Renal cortical epithelial cell (primary cell): ENCODE measurements at regions not wholly inside any gene's neighbourhood (a gene's known extent, or its start where the extent isn't known, plus 50 kb on each side); places are given as distances from the start of the nearest gene placed in this dataset.
A peak's percentile ranks its signal among the peaks of the same experiment; 100 is the strongest.

ENCODE experiments used
- DNase-seq: peaks from one replicate; pipeline ENCODE4 v3.0.0-alpha.2; 2011; ENCODE audit warnings: low read depth

- DNase-seq = no peak
Observed at GRCh38 chr6:132973514-132973993, 159.2 kb downstream of the RPS12 start.

DNA sequence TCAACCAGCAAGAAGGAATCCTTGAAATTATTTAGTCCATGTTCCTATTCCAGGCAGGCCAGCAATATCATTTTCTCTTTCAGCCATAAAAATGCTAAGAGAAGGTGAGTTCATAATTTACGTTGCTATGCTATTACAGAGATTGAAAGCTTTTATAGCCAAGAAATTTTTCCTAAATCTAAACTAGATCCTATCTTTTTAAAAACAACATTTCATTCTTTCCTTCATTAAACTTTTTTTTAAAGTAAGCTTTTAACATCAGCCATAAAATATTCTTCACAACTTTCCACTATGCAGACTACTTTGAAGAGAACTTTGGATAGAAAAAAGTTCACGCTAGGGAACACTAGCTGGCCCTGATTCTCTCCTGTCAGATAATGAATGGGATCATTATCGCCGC lies 159.8 kb downstream of the RPS12 start:
- DNase-seq = no peak

DNA sequence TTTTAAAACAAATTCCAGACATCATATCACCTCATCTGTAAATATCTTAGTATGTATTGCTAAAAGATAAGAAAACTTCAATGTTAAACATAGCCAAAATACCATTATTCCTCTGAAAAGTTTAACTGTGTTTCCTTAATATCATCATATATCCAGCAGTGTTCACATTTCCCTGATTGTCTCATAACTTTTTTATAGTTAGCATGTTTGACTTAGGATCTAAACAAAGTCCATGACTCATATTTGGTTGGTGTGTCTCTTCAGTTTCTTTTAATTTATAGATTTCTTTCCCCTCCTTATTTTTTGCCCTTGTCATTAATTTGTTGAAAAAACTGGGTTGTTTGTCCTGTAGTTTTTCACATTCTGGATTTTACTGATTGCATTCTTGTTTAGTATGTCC lies 163.0 kb downstream of the RPS12 start:
- DNase-seq = no peak

GRCh38 chr6:132978685-132979084 lies 164.3 kb downstream of the RPS12 start:
- DNase-seq = no peak

DNA sequence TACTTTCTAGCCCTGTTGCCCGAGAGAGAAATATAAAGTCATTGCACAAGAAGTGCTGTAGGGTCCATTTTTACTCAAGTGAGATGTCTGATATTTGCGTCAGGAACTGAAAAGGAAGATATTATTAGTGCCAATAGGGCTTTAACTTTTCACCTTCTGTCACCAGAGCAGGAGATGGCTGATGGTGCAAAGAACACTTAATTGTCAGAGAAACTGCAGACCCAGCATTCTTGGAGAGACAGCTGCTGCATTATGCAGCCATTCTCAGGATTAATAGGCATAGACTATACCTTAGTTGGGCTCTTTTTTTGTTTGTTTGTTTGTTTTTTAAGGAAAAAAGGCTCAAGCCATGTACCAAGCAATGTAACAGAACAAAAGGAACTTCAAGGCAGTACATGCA lies 179.4 kb downstream of the RPS12 start:
- no peak for DNase-seq

GRCh38 chr6:132995009-132995408 lies 180.6 kb downstream of the RPS12 start:
- no peak for DNase-seq

DNA sequence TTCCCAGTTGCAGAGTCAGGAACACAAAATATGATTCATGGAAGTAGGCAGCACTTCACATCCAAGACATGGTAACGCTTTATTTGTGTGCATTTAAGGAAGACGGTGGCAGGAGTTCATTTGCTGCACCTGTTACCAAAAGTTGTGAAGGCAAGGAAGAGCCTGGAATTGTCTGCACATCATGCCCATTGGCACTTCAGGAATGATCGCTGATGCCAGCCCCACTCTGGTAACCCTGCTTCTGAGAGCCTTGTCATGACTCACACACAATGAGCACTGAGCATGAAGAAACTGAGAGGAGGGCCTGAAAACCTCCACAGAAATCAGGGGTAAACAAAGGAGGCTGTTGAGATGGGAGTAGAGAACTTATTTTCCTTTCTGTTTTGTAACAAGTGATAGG lies 181.1 kb downstream of the RPS12 start:
- DNase-seq = peak; percentile 61

DNA sequence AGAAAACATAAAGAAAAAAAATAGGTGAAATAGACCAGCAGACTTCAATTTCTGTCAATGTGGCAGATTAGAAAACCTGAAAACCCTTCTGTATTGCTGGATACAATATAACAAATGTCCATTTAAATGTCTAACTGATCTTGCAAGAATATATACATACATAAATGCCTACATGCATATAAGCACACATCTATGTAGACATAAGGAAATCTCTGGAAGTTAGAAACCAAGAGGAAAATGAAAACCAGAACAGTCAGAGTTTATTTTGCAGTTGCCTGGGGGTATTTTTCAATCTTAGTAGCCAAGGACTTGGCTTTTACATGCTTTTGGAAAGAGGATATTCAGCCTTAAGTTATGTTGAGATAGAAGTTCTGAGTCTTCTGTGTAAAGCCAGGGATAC lies 184.0 kb downstream of the RPS12 start:
- DNase-seq = no peak

DNA sequence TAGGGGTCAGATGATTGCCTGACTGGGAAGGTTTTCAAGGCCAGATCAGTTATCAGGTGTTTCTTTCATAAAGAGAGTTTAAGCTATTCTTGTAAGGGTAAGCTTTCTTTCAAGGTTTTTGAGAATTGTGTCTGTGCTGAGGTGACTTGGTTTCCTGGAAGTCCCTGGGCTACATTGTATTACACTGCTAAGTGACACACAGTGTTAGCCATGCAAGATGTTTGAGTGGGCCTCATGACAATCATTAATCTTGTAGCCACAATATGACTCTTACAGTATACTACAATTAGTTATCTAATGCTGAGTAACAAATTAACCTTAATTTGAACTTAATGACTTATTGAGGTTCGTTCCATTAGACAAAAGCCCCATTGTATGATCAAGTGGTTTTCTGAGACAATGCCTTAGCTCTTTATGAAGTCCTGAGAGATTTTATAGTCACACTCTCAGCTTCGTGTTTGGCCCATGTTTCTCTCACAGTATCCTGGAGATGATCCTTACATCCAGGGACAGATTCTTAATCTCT lies 186.7 kb downstream of the RPS12 start:
- peak; percentile 78 for DNase-seq

- no peak for DNase-seq
Observed at GRCh38 chr6:133004304-133004884, 190.0 kb downstream of the RPS12 start.

GRCh38 chr6:133012774-133013173 lies 198.4 kb downstream of the RPS12 start:
- DNase-seq = no peak

DNA sequence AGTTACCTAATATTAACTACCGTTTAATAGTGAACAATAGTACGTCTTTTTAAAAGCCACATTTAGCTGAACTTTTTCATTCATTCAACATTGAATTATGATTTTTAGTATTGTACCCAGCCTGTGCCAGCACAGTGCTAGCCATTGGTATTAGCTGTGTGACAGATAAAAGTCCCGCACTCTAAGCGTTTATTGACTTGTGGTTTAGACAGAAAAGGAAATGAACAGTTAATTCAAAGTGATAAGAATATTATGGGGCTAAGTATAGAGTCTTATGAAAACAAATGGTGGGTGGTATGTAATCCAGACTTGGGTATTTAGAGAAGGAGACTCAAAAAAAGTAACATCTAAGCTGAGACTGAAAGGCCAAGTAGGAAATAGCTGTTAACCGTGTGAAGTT lies 202.3 kb downstream of the RPS12 start:
- DNase-seq = no peak

- DNase-seq = peak; percentile 44
Observed at GRCh38 chr6:133017581-133017980, 203.2 kb downstream of the RPS12 start.

- DNase-seq = no peak
Observed at GRCh38 chr6:133026705-133027104, 212.3 kb downstream of the RPS12 start.

DNA sequence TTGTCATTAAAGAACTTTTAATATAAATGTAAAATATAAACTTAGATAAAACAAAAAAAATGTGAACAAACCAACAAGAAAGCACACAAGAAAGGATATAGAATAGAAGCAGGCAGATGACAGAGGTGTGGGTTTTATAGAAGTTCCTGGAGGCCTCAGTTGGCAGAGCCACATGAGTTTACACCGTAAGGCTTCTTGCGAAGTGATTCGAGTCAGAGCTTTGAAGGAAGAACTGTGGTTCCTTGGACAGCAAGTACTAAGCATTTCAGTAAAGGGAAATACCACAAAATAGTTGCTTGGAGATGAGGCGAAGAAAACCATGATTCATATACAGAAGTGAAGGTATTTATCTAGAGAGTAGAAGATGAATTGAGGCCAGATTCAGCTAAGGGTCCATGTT lies 207.9 kb upstream of the EYA4 start:
- peak; percentile 18 for DNase-seq

DNA sequence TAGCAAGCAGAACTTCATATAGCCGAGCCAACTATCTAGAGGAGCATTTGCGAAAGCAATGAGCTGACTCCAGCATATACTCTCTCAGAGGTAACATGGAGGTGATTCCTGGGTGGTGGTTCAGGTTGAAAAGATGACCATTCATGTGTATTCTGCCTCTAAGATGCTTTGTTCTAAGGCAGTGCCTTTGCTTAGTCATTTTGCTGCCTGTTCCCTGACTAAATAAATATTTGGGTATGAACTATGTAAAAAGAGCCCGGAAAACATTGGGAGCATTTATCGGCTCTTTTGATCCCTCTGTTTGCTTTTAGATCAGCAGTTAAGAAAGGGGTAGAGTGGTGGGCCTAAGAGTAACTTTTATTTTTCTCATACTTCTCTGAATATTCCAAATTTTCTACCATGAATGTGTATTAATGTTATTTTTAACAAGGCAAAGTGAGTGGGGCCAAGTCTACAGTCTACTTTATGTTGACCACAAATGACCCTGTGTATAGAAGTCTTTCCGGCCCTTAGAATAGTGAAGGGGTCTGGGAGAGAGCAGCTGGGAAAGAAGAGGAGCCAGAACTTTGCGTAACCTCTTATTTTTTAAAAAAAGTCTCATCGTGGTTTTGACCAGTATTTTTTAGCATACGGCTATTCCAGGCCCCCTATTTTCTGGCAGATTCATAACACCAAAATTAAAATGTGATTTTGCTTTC lies 206.5 kb upstream of the EYA4 start:
- peak; percentile 2 for DNase-seq

DNA sequence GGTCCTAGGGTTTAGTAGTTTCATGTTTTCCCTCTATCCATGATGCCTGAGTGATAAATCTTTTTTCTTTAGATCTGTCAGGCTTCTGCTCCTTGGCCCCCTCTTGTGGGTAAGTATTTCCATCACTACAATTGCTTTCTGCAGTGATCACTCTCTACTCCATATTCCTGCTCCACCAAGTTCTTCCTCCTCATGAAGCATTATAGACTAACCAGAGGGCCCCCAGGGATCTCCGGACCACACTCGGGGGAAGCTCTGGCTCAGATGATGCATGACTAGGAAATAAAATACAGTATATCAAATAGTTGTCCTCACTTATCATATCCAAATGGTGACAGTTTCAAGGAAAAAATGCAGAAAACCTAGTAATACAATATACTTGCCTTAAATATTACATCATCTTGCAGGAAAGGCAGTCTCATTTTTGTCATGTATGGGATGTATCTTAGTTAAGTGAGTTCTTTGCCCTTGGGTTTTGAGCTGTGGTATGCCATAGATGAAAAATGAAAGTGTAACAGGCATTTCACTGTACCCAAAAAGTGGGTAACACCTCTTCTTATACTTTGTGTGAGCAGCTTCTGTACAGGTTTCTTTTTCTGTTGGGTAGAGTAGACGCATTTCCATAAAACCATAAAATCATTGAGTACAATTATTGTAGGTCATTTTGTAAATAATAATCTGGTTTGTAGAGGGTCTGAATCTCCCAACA lies 200.9 kb upstream of the EYA4 start:
- peak; percentile 26 for DNase-seq

GRCh38 chr6:133040803-133041419 lies 200.2 kb upstream of the EYA4 start:
- no peak for DNase-seq

DNA sequence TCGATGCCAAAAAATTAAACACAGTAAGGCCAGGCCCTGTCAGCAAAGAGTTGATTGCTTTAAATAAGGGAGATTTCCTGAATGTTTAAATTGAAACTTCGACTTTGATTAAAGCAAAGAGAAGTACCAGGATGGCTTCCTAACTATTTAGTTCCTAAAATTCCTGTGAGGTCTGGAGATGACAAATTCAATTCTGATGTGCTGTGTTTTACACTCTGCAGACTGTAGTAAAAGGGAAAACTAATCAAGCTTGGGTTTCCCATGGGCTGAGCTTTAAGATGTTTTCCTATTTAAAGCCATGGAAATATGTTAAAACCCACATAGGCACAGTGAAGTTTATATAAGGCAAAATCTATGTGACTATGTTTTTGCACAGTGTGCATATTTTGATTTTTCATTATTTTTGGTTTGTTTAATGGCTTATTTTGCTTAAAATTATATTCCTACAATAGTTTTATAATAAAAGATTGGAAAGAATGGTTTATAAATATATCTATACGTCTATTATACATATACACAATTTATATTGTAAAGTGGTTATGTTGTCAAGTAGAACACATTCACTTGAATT lies 198.5 kb upstream of the EYA4 start:
- no peak for DNase-seq

GRCh38 chr6:133046576-133046975 lies 194.6 kb upstream of the EYA4 start:
- no peak for DNase-seq

GRCh38 chr6:133047065-133047665 lies 194.0 kb upstream of the EYA4 start:
- no peak for DNase-seq

GRCh38 chr6:133047706-133048105 lies 193.5 kb upstream of the EYA4 start:
- DNase-seq = no peak
